Trophoblast cell (in vitro differentiated cells and primary cell): ENCODE measurements at regions not wholly inside any gene's neighbourhood (a gene's known extent, or its start where the extent isn't known, plus 50 kb on each side); places are given as distances from the start of the nearest gene placed in this dataset.
A peak's percentile ranks its signal among the peaks of the same experiment; 100 is the strongest.

Experiments used
- DNase-seq, 2 donors: peaks; one replicate each; pipeline ENCODE4 v3.0.0-alpha.2; 2016
- H2AFZ ChIP-seq: 2 replicates; pipeline ENCODE4 v1.6.1; 2013; ENCODE audit warnings: low read length, moderate library complexity, mild to moderate bottlenecking; ENCODE audit not compliant: insufficient read depth, poor library complexity
- H2AK5ac ChIP-seq: 2 replicates; pipeline ENCODE4 v1.6.1; 2013; ENCODE audit warnings: mild to moderate bottlenecking, low read length
- H2BK120ac ChIP-seq: 2 replicates; pipeline ENCODE4 v1.6.1; 2013; ENCODE audit warnings: low read length, mild to moderate bottlenecking, moderate library complexity; ENCODE audit not compliant: insufficient read depth, poor library complexity
- H2BK12ac ChIP-seq: 2 replicates; pipeline ENCODE4 v1.6.1; 2013; ENCODE audit warnings: mild to moderate bottlenecking, low read length, moderate library complexity
- H2BK5ac ChIP-seq: 2 replicates; pipeline ENCODE4 v1.6.1; 2013; ENCODE audit warnings: low read length, low read depth, moderate library complexity, mild to moderate bottlenecking; ENCODE audit not compliant: poor library complexity
- H3K14ac ChIP-seq: 2 replicates; pipeline ENCODE4 v1.6.1; 2013; ENCODE audit warnings: mild to moderate bottlenecking, low read length
- H3K18ac ChIP-seq: 2 replicates; pipeline ENCODE4 v1.6.1; 2013; ENCODE audit warnings: mild to moderate bottlenecking, low read length
- H3K23ac ChIP-seq: 2 replicates; pipeline ENCODE4 v1.6.1; 2013; ENCODE audit warnings: low read length
- H3K27ac ChIP-seq: 2 replicates; pipeline ENCODE4 v1.5.1; 2013; ENCODE audit warnings: low read depth, mild to moderate bottlenecking, inconsistent platforms, low read length, moderate library complexity
- H3K27me3 ChIP-seq: 2 replicates; pipeline ENCODE4 v1.6.1; 2013; ENCODE audit warnings: inconsistent platforms, mild to moderate bottlenecking, low read length, moderate library complexity; ENCODE audit not compliant: insufficient read depth
- H3K36me3 ChIP-seq, 2 experiments: 1 replicate in 1 of 2; 2 replicates in 1 of 2; pipeline ENCODE4 v1.6.1; 2013; ENCODE audit warnings: low read length in 2 of 2, mild to moderate bottlenecking in 2 of 2, moderate library complexity in 1 of 2; ENCODE audit not compliant: insufficient read depth in 2 of 2, control insufficient read depth in 1 of 2
- H3K4ac ChIP-seq: 2 replicates; pipeline ENCODE4 v1.6.1; 2013; ENCODE audit warnings: low read depth, mild to moderate bottlenecking, low read length, moderate library complexity
- H3K4me1 ChIP-seq, 2 experiments: 1 replicate in 1 of 2; 2 replicates in 1 of 2; pipeline ENCODE4 v1.6.1; 2013; ENCODE audit warnings: low read length in 2 of 2, mild to moderate bottlenecking in 2 of 2, moderate library complexity in 1 of 2; ENCODE audit not compliant: insufficient read depth in 2 of 2, control insufficient read depth in 1 of 2
- H3K4me2 ChIP-seq: 2 replicates; pipeline ENCODE4 v1.6.1; 2013; ENCODE audit warnings: inconsistent platforms, mild to moderate bottlenecking, low read length, moderate library complexity
- H3K4me3 ChIP-seq: 2 replicates; pipeline ENCODE4 v1.5.1; 2013; ENCODE audit warnings: mild to moderate bottlenecking, low read depth, low read length, inconsistent platforms
- H3K79me1 ChIP-seq: one replicate; pipeline ENCODE4 v1.6.1; 2013; ENCODE audit warnings: low read length
- H3K79me2 ChIP-seq: 2 replicates; pipeline ENCODE4 v1.6.1; 2013; ENCODE audit warnings: low read length, mild to moderate bottlenecking; ENCODE audit not compliant: control insufficient read depth, insufficient read depth, poor library complexity
- H3K9ac ChIP-seq: 2 replicates; pipeline ENCODE4 v1.6.1; 2013; ENCODE audit warnings: mild to moderate bottlenecking, low read length
- H3K9me3 ChIP-seq: 2 replicates; pipeline ENCODE4 v1.6.1; 2013; ENCODE audit warnings: low read depth, mild to moderate bottlenecking, control low read depth, inconsistent platforms, low read length; ENCODE audit not compliant: insufficient read depth
- H4K12ac ChIP-seq: 2 replicates; pipeline ENCODE4 v1.6.1; 2013; ENCODE audit warnings: low read depth, mild to moderate bottlenecking, low read length, moderate library complexity
- H4K8ac ChIP-seq: 2 replicates; pipeline ENCODE4 v1.6.1; 2013; ENCODE audit warnings: low read depth, mild to moderate bottlenecking, low read length, moderate library complexity
- H4K91ac ChIP-seq: one replicate; pipeline ENCODE4 v1.6.1; 2013; ENCODE audit warnings: low read depth, mild to moderate bottlenecking, low read length, moderate library complexity
- WGBS: extraction: QIAGEN DNeasy Blood & Tissue Kit; methylation state at CpG from one replicate; pipeline ENCODE4 v1.1.7; 2013; ENCODE audit warnings: missing lambda C conversion rate; ENCODE audit not compliant: insufficient read length, insufficient coverage; ENCODE audit errors: extremely low coverage; 5-methylcytosine and 5-hydroxymethylcytosine counted together

DNA sequence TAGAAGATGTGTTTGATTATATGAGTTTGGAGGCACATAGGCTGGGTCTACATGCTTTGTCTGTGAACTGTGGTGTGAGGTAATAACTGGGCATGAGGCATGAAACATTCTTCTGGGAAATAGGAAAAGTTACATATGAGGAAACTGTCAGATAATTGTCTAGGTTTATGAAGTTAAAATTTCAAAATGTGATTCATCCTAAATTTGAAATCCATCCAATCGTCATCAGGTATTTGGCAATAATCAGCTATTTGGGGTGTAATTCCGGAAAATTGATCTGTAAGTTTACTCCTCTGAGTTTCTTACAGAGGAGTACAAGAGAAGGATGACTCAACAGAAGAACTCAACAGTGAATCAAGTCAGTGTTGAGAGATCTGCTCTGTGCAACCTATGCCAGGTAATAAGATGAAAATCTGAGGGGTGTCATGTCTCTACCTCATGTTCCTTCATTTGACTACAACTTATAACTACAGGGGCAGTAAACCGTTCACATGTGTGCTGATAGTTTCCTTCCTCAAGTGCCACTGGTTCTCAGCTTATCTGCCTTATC is 1171.6 kb upstream of the CDH18 start:
- H3K27ac ChIP-seq, result no peak overlapping the region
- H4K12ac ChIP-seq, result no peak overlapping the region
- no peak overlapping the region for H3K18ac ChIP-seq
- no peak overlapping the region for H3K4me2 ChIP-seq
- no peaks in the 10 kb centered on the region for H3K9me3 ChIP-seq
- no peaks in the 10 kb centered on the region for H3K79me2 ChIP-seq
- H2BK12ac ChIP-seq, result no peak overlapping the region
- no peak overlapping the region for H4K91ac ChIP-seq
- no peak overlapping the region for H3K23ac ChIP-seq
- H3K79me1 ChIP-seq, result no peaks in the 10 kb centered on the region
- H3K14ac ChIP-seq, result no peak overlapping the region
- no peak overlapping the region for H2BK5ac ChIP-seq
- H2AFZ ChIP-seq, result no peak overlapping the region
- no peaks in the 10 kb centered on the region for H3K4me1 ChIP-seq
- H2BK120ac ChIP-seq, result no peak overlapping the region
- H3K27me3 ChIP-seq, result no peaks in the 10 kb centered on the region
- no peak overlapping the region for H3K9ac ChIP-seq
- no peak overlapping the region for H3K4me3 ChIP-seq
- peak in 1 of 2 donors; percentile 35 for DNase-seq
- WGBS, result no CpG with 5 or more reads among the region's 3 CpGs
- no peak overlapping the region for H4K8ac ChIP-seq
- H3K36me3 ChIP-seq, result no peaks in the 10 kb centered on the region
- H3K4ac ChIP-seq, result no peak overlapping the region
- no peak overlapping the region for H2AK5ac ChIP-seq

DNA sequence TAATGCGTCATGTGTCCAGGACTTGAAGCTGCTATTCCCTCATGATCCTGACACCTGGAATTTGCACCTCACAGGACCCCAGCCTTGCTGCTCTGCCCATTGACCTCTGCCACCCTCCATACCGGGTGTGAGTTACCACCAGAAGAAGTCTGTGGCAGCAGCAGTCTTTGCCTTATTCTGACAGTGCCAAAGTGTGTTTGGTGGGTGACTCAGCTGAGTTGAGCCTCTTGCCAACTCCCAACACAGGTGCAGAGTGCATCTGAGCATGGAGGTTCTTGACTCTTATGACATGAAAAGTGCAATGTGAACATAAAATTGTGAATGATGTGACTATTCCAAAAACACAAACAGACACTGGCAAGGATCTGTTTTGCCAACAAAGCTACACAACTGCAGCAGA is 1166.5 kb upstream of the CDH18 start:
- no CpG with 5 or more reads among the region's 2 CpGs for WGBS

GRCh38 chr5:21152611-21153010 is 1164.6 kb upstream of the CDH18 start:
- H2AK5ac ChIP-seq, result no peak overlapping the region
- H3K79me2 ChIP-seq, result no peaks in the 10 kb centered on the region
- no peak overlapping the region for H3K4me2 ChIP-seq
- no peak overlapping the region for H2BK12ac ChIP-seq
- no peak overlapping the region for H2AFZ ChIP-seq
- no peaks in the 10 kb centered on the region for H3K9me3 ChIP-seq
- no peaks in the 10 kb centered on the region for H3K36me3 ChIP-seq
- H3K4me1 ChIP-seq, result no peaks in the 10 kb centered on the region
- no peak for DNase-seq
- H3K79me1 ChIP-seq, result no peaks in the 10 kb centered on the region
- no peak overlapping the region for H4K12ac ChIP-seq
- no peak overlapping the region for H2BK5ac ChIP-seq
- H3K18ac ChIP-seq, result no peak overlapping the region
- H4K8ac ChIP-seq, result no peak overlapping the region
- H3K9ac ChIP-seq, result no peak overlapping the region
- no peak overlapping the region for H3K14ac ChIP-seq
- H3K23ac ChIP-seq, result no peak overlapping the region
- H2BK120ac ChIP-seq, result no peak overlapping the region
- H3K4ac ChIP-seq, result no peak overlapping the region
- no peak overlapping the region for H3K27ac ChIP-seq
- no peak overlapping the region for H4K91ac ChIP-seq
- no peaks in the 10 kb centered on the region for H3K27me3 ChIP-seq
- H3K4me3 ChIP-seq, result no peak overlapping the region

More for the DNA sequence above, 1166.5 kb upstream of the CDH18 start:
- Histone ChIP-seq H3K4ac (no peak overlapping the region), H4K91ac (no peak overlapping the region), H2AK5ac (no peak overlapping the region), H4K8ac (no peak overlapping the region), H3K36me3 (no peaks in the 10 kb centered on the region), H3K79me2 (no peaks in the 10 kb centered on the region), H3K9me3 (no peaks in the 10 kb centered on the region), H3K27me3 (no peaks in the 10 kb centered on the region), H3K14ac (no peak overlapping the region), H2BK120ac (no peak overlapping the region), H4K12ac (no peak overlapping the region), H3K9ac (no peak overlapping the region), H2AFZ (no peak overlapping the region), H3K27ac (no peak overlapping the region), H2BK5ac (no peak overlapping the region), H3K79me1 (no peaks in the 10 kb centered on the region), H3K4me2 (no peak overlapping the region), H3K4me3 (no peak overlapping the region), H3K23ac (no peak overlapping the region), H2BK12ac (no peak overlapping the region), H3K18ac (no peak overlapping the region), H3K4me1 (no peaks in the 10 kb centered on the region)
- DNase-seq, result no peak

GRCh38 chr5:21145376-21145775 is 1157.4 kb upstream of the CDH18 start:
- H3K4me1 ChIP-seq, result no peaks in the 10 kb centered on the region
- no peak overlapping the region for H3K4me2 ChIP-seq
- H2BK5ac ChIP-seq, result no peak overlapping the region
- H3K4me3 ChIP-seq, result no peak overlapping the region
- no peak overlapping the region for H3K18ac ChIP-seq
- DNase-seq, result peak in 1 of 2 donors; percentile 14
- H3K36me3 ChIP-seq, result no peaks in the 10 kb centered on the region
- no peak overlapping the region for H4K91ac ChIP-seq
- H4K12ac ChIP-seq, result no peak overlapping the region
- no peak overlapping the region for H2BK12ac ChIP-seq
- no peak overlapping the region for H3K9ac ChIP-seq
- H2BK120ac ChIP-seq, result no peak overlapping the region
- no peak overlapping the region for H3K27ac ChIP-seq
- no peaks in the 10 kb centered on the region for H3K9me3 ChIP-seq
- no peak overlapping the region for H2AK5ac ChIP-seq
- H3K23ac ChIP-seq, result no peak overlapping the region
- no peaks in the 10 kb centered on the region for H3K79me1 ChIP-seq
- no peaks in the 10 kb centered on the region for H3K27me3 ChIP-seq
- no peaks in the 10 kb centered on the region for H3K79me2 ChIP-seq
- H3K14ac ChIP-seq, result no peak overlapping the region
- H2AFZ ChIP-seq, result no peak overlapping the region
- H4K8ac ChIP-seq, result no peak overlapping the region
- no peak overlapping the region for H3K4ac ChIP-seq
- no CpG with 5 or more reads among the region's 3 CpGs for WGBS
